CD4-positive, alpha-beta T cell treated with Interleukin-2 at 100 ng/mL for 4 hours (primary cell): ENCODE measurements at regions not wholly inside any gene's neighbourhood (a gene's known extent, or its start where the extent isn't known, plus 50 kb on each side); places are given as distances from the start of the nearest gene placed in this dataset.

Source experiments
- DNase-seq: peaks from one replicate; pipeline ENCODE4 v3.0.0-alpha.2; 2020; ENCODE audit warnings: low spot score

DNA sequence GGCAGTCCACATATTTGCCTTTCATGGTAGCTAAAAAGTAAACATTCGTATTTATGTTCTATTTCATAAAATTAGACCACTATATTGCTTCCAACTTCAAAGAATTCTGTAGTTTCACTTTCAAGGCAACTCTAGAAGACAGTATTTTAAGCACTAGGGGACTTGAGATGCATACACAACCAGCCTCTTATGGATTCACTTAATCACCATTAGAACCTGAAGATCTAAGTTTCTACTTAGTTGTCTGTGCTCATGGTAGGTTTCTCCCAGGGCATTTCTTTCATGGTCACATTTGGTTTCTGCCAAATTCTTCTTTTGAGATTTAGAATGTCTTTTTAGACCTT, 209.9 kb upstream of the HCCS start:
- DNase-seq = no peak

GRCh38 chrX:10902001-10902400, 209.1 kb upstream of the HCCS start:
- DNase-seq = no peak

DNA sequence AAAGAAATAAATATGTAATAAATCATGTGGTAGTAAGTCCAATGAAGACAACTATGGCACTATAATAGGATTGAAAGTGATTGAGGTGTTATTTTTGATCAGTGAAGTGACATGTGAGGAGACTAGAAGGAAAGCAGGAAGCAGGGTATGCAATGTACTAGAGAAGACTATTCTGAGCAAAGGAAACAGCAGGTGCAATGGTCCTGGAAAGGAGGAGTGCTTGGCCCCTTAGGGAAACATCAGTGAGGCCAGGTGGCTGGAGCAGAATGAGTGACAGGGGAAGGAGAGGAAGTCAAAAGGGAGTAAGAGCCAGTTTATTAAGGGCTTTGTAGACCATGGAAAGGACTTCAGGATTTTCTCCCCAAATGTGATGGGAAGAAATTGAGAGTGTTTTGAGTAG, 207.6 kb upstream of the HCCS start:
- no peak for DNase-seq

- no peak for DNase-seq
Measured at GRCh38 chrX:10904220-10904619, 206.9 kb upstream of the HCCS start.

GRCh38 chrX:10906866-10907265, 204.3 kb upstream of the HCCS start:
- no peak for DNase-seq

GRCh38 chrX:10922159-10922558, 189.0 kb upstream of the HCCS start:
- no peak for DNase-seq

DNA sequence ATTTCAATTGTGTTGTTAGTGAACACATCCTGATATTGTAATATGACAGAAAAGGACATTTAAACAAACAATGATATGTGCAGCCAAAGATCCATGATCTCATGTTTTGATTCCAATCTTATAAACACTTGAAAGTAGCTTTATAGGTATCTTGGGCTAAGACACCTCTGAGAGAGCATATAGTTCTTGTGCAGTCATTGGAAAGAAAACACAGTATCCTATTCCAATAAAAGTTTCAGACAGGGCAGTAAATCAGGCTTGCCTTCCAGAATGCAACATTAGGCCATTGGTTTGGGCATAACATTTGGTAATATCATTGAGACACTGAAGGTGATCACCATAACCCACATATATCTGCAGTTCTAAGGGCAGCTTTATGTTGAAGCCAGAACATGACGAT, 188.3 kb upstream of the HCCS start:
- no peak for DNase-seq

DNA sequence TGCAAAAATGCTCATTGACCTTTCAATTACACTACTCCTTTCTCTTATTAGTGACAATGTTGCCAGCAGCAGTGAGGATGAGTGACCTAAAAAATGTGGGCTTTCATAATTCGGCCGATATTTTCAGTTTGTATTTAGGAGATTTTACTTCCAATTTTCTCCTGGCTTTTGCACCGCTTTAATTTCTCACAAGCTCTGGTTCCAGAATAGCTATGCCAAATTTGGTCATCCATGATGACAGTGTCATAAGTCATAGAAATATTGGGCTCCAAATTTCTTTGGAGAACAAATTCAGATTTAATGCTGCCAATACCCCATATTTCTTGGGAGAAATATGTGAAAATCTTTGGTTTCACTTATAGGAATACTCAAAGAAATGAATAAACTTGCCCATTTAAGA, 187.7 kb upstream of the HCCS start:
- no peak for DNase-seq

DNA sequence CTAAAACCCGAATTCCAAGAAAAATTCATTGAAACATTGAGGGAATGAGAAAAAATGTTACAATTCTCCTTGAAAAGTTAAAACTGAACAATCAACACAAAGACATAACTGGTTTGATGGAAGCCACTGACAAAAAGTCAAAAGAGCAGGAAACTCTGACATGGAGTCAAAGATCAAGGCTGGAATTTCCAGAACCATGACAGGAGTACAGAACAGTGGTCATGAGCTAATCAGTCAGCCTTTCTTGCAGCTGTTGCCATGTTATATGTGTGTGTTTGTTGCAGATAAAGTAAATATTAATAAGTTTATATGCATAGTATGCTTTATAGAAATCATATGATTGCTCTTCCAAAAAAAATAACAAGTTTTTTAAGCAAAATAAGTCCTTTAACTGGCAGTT, 184.7 kb upstream of the HCCS start:
- DNase-seq = no peak

DNA sequence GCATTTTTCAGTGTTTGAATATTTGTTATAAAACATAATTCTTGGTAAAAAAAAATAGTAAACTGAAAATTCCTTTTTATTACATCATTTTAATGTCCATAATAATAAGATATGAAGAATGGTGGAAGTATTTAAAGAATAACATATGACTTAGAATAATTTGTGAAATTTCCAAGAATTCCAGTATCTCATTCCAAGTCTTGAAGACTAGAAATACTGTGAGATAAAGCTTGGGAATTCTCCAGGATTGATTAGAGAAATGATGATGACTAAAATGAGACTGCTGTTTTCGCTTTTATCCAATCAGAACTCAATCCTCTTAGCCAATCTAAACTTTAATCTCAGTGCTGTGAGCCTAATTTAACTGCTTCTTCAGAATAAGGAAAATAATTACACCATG, 184.2 kb upstream of the HCCS start:
- no peak for DNase-seq

GRCh38 chrX:10929747-10930146, 181.4 kb upstream of the HCCS start:
- DNase-seq = no peak

DNA sequence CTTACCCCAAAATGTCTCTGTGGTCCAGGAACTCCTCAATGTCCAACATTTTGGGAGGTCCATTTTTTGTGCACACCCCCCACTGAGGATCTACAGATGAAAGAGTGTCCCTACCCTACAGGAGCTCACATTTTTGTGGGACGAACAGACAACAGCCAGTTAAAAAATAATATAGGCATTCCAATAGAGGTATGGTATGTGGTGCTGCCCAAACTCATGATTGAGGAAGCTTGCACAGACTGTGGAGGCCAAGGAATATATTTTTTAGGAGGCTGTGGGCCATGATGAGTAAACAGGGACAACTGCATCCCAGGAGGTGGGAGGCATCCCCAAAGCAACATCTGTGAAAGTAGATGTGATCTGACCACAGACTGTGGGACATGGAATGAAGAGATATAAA, 181.0 kb upstream of the HCCS start:
- DNase-seq = no peak

GRCh38 chrX:10931976-10932375, 179.2 kb upstream of the HCCS start:
- DNase-seq = no peak

GRCh38 chrX:10932842-10933440, 178.2 kb upstream of the HCCS start:
- no peak for DNase-seq

DNA sequence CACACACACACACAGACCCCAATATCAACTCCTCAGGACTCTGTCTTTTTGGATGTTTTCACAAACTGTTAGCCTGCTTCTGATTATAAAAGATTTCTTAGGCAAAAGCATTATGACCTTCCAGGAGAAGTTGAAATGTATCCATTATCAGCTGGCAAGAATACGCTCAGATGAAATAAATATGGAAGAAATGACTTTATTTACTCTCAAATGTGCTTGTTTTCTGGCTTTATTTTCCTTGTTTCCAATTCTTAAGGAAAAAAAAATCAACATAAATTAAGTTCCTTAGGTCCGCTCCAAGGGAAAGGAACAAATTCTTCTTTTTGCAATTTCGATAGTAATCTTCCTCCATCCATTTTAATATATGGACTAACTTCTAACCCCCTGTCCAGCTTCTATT, 175.6 kb upstream of the HCCS start:
- DNase-seq = no peak

GRCh38 chrX:10936976-10937375, 174.2 kb upstream of the HCCS start:
- no peak for DNase-seq

DNA sequence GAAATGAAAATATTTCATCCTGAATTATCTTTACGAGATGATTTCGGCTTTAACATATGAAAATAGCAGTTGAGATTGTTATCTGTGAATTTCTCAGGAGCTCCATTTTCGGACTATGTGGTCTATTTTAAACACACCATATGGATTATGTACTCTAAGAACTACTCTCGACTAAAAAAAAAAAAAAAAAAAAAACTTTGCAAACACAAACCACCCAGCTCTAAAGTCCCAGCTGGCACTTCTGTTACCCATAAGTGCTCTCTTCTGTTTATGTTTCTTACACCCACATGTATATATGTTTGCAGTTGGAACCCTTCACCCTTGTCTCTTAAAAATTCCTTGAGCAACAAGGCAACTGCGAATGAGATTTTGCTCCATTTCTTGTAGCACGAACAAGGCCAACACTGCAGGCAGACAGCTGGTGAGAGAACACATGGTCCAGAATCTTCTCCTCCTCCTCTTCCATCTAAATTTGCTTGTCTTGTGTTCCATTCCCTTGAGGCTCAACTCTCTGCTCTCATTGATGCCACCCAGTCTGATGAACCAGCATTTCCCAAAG, 172.7 kb upstream of the HCCS start:
- no peak for DNase-seq

DNA sequence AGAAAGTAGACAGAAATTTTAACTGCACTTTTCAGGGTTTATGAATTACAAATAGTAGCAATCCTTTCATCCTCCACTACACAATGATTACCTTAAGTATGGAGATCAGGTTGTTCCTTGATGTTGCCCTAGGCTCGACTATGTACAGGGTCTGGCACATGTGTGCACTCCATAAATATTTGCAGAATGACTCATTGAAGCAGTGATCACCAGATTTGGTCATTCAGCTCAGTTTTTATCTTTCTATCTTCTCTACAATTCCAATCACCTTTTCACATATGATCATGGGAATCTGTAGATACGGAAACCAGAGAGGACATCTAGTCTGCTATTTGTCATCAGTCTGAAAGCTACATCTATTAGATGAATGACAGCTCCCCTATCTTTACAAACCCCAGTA, 171.7 kb upstream of the HCCS start:
- no peak for DNase-seq

DNA sequence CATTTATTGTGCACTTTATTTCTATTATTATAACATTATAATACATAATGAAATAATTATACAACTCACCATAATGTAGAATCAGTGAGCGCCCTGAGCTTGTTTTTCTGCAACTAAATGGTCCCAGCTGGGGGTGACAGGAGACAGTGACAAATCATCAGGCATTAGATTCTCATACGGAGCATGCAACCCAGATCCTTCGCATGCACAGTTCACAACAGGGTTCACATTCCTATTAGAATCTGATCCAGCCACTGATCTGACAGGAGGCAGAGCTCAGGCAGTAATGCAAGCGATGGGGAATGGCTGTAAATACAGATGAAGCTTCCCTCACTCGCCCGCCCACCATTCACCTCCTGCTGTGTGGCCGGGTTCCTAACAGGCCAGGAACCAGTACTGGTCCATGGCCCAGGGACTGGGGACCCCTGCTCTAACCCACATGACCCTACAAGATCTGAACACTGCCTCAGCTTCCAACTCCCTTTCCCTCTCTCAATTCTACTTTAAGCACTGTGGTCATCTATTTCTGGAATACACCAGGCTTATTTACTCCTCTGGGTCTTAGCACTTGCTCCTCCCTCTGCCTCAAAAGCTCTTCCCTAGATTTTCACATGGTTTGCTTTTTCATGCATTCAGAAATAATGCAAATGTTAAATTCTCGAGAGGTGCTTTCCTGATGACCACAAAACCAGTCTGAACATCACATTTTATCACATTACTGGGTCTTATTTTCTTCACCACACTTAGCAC, 166.8 kb upstream of the HCCS start:
- no peak for DNase-seq

GRCh38 chrX:10945498-10945897, 165.6 kb upstream of the HCCS start:
- no peak for DNase-seq

GRCh38 chrX:10949541-10949940, 161.6 kb upstream of the HCCS start:
- DNase-seq = no peak

DNA sequence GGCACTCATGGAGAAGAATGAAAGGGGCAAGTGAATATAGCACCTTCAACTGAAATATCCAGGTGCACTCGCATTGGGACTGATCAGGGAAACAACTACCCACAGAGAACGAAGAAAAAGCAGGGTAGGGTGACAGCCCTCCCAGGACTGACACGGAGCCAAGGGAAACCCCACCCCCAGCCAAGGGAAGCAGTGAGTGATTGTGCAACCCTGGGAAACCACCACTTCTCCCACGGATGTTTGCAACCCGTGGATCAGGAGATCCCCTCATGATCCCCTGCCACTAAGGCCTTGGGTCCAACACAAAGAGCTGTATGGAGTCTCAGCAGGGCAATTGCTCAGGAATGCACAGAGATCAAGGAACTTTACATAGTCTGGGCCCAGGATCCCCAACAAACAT, 158.5 kb upstream of the HCCS start:
- no peak for DNase-seq

DNA sequence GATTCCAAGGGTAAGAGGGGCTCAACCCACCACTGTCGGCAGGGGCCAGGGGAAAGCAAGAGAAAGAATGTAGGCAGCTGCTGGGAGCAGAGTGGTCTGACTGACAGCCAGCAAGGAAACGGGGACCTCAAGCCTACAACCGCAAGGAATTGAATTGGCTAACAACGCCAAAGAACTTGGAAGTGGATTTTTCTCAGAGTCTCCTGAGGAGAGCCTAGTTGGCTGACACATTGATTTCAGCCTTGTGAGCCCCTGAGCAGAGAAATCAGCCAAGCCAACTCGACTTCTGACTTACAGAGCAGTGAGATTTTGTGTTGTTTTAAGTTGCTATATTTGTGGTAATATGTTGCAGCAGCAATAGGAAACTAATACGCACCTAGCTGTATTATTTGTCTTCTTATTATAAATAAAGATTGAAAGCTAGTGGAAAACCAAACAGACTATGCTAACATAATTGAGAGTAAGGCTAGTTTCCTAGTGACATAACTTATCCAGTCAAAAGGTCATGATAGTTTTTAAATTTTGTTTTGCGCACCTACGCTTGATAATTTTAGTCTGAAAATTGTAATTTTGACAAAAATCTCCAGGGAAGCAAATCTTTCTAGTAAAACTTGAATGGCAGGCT, 145.8 kb upstream of the HCCS start:
- no peak for DNase-seq

GRCh38 chrX:10966057-10966456, 145.1 kb upstream of the HCCS start:
- no peak for DNase-seq
